WTC11 (cell line): ENCODE measurements at regions not wholly inside any gene's neighbourhood (a gene's known extent, or its start where the extent isn't known, plus 50 kb on each side); places are given as distances from the start of the nearest gene placed in this dataset.

Experiments used
- CREM ChIP-seq: sonication (generic); formaldehyde crosslinking; IDR thresholded peaks from 2 replicates; pipeline ENCODE4 v1.8.1; 2022; ENCODE audit warnings: mild to moderate bottlenecking, missing genetic modification reagents, moderate library complexity
- IRF1 ChIP-seq: sonication (generic); formaldehyde crosslinking; IDR thresholded peaks from 2 replicates; pipeline ENCODE4 v1.8.0; 2023; ENCODE audit warnings: missing genetic modification reagents
- SP1 ChIP-seq: sonication (generic); formaldehyde crosslinking; conservative IDR thresholded peaks from 2 replicates; pipeline ENCODE4 v1.8.1; 2022; ENCODE audit warnings: missing genetic modification reagents
- ZBTB21 ChIP-seq: sonication (generic); formaldehyde crosslinking; IDR thresholded peaks from 2 replicates; pipeline ENCODE4 v1.8.1; 2023; ENCODE audit warnings: mild to moderate bottlenecking, missing genetic modification reagents, borderline replicate concordance
- TF ChIP-seq, protein P1 (sequence below): fragments of 200-600 bp; IDR thresholded peaks from 2 replicates; pipeline ENCODE4 v1.8.0; 2022; ENCODE audit warnings: antibody characterized with exemption
- TF ChIP-seq, protein P2 (sequence below): sonication (generic); formaldehyde crosslinking; IDR thresholded peaks from 2 replicates; pipeline ENCODE4 v1.8.0; 2022; ENCODE audit warnings: missing genetic modification reagents
- TF ChIP-seq, protein P3 (sequence below): sonication (generic); formaldehyde crosslinking; IDR thresholded peaks from 2 replicates; pipeline ENCODE4 v1.8.1; 2022; ENCODE audit warnings: low read depth, missing genetic modification reagents, borderline replicate concordance
- TF ChIP-seq, protein P4 (sequence below): sonication (generic); formaldehyde crosslinking; IDR thresholded peaks from 2 replicates; pipeline ENCODE4 v1.8.1; 2023; ENCODE audit warnings: mild to moderate bottlenecking, moderate library complexity, missing genetic modification reagents
- TF ChIP-seq, protein P5 (sequence below): sonication (generic); formaldehyde crosslinking; IDR thresholded peaks from 2 replicates; pipeline ENCODE4 v1.8.1; 2022; ENCODE audit warnings: missing genetic modification reagents, borderline replicate concordance

DNA sequence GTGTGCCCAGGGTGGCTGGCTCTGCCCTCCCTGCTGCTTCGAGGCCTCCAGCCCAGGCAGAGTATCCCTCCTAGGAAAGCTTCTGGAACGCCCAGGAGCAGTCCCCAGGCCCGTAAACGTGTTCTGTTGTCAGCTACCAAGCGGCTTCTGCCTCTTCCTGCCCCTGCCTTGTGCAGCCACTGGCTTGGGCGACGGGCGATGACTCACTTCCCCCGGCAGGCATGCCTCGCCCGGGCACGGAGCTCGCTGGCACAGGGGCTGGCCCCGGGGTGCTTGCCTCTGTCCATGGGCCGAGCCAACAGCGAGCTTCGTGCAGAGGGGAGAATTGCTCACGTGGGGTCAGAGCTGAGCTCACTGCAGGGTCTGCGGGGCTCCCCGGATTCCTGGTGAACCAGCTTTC lies 86.7 kb upstream of the THBS2 start:
- TF ChIP-seq, protein P1, sequence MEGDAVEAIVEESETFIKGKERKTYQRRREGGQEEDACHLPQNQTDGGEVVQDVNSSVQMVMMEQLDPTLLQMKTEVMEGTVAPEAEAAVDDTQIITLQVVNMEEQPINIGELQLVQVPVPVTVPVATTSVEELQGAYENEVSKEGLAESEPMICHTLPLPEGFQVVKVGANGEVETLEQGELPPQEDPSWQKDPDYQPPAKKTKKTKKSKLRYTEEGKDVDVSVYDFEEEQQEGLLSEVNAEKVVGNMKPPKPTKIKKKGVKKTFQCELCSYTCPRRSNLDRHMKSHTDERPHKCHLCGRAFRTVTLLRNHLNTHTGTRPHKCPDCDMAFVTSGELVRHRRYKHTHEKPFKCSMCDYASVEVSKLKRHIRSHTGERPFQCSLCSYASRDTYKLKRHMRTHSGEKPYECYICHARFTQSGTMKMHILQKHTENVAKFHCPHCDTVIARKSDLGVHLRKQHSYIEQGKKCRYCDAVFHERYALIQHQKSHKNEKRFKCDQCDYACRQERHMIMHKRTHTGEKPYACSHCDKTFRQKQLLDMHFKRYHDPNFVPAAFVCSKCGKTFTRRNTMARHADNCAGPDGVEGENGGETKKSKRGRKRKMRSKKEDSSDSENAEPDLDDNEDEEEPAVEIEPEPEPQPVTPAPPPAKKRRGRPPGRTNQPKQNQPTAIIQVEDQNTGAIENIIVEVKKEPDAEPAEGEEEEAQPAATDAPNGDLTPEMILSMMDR = no peak
- TF ChIP-seq, protein P2, sequence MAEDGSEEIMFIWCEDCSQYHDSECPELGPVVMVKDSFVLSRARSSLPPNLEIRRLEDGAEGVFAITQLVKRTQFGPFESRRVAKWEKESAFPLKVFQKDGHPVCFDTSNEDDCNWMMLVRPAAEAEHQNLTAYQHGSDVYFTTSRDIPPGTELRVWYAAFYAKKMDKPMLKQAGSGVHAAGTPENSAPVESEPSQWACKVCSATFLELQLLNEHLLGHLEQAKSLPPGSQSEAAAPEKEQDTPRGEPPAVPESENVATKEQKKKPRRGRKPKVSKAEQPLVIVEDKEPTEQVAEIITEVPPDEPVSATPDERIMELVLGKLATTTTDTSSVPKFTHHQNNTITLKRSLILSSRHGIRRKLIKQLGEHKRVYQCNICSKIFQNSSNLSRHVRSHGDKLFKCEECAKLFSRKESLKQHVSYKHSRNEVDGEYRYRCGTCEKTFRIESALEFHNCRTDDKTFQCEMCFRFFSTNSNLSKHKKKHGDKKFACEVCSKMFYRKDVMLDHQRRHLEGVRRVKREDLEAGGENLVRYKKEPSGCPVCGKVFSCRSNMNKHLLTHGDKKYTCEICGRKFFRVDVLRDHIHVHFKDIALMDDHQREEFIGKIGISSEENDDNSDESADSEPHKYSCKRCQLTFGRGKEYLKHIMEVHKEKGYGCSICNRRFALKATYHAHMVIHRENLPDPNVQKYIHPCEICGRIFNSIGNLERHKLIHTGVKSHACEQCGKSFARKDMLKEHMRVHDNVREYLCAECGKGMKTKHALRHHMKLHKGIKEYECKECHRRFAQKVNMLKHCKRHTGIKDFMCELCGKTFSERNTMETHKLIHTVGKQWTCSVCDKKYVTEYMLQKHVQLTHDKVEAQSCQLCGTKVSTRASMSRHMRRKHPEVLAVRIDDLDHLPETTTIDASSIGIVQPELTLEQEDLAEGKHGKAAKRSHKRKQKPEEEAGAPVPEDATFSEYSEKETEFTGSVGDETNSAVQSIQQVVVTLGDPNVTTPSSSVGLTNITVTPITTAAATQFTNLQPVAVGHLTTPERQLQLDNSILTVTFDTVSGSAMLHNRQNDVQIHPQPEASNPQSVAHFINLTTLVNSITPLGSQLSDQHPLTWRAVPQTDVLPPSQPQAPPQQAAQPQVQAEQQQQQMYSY (CRISPR knock-in tag) = no peak
- TF ChIP-seq IRF1 (CRISPR knock-in tag) (no peak), SP1 (no peak), CREM (CRISPR knock-in tag) (no peak), ZBTB21 (CRISPR knock-in tag) (no peak)
- TF ChIP-seq, protein P3, sequence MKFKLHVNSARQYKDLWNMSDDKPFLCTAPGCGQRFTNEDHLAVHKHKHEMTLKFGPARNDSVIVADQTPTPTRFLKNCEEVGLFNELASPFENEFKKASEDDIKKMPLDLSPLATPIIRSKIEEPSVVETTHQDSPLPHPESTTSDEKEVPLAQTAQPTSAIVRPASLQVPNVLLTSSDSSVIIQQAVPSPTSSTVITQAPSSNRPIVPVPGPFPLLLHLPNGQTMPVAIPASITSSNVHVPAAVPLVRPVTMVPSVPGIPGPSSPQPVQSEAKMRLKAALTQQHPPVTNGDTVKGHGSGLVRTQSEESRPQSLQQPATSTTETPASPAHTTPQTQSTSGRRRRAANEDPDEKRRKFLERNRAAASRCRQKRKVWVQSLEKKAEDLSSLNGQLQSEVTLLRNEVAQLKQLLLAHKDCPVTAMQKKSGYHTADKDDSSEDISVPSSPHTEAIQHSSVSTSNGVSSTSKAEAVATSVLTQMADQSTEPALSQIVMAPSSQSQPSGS = no peak
- TF ChIP-seq, protein P4, sequence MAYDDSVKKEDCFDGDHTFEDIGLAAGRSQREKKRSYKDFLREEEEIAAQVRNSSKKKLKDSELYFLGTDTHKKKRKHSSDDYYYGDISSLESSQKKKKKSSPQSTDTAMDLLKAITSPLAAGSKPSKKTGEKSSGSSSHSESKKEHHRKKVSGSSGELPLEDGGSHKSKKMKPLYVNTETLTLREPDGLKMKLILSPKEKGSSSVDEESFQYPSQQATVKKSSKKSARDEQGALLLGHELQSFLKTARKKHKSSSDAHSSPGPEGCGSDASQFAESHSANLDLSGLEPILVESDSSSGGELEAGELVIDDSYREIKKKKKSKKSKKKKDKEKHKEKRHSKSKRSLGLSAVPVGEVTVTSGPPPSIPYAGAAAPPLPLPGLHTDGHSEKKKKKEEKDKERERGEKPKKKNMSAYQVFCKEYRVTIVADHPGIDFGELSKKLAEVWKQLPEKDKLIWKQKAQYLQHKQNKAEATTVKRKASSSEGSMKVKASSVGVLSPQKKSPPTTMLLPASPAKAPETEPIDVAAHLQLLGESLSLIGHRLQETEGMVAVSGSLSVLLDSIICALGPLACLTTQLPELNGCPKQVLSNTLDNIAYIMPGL (CRISPR knock-in tag) = no peak
- TF ChIP-seq, protein P5, sequence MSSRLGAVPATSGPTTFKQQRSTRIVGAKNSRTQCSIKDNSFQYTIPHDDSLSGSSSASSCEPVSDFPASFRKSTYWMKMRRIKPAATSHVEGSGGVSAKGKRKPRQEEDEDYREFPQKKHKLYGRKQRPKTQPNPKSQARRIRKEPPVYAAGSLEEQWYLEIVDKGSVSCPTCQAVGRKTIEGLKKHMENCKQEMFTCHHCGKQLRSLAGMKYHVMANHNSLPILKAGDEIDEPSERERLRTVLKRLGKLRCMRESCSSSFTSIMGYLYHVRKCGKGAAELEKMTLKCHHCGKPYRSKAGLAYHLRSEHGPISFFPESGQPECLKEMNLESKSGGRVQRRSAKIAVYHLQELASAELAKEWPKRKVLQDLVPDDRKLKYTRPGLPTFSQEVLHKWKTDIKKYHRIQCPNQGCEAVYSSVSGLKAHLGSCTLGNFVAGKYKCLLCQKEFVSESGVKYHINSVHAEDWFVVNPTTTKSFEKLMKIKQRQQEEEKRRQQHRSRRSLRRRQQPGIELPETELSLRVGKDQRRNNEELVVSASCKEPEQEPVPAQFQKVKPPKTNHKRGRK (CRISPR knock-in tag) = no peak
